Erythroblast (primary cell): ENCODE measurements at regions not wholly inside any gene's neighbourhood (a gene's known extent, or its start where the extent isn't known, plus 50 kb on each side); places are given as distances from the start of the nearest gene placed in this dataset.

Experiments used
- DNase-seq, 2 experiments: peaks; one replicate each; lab custom pipeline; 2025; lab: John Stamatoyannopoulos, UW
- GATA1 ChIP-seq: IDR thresholded peaks from 2 replicates; pipeline ENCODE4 v1.6.1; 2011; ENCODE audit warnings: low read depth, mild to moderate bottlenecking, control low read depth, low read length, moderate library complexity
- POLR2A ChIP-seq: IDR thresholded peaks from 2 replicates; pipeline ENCODE4 v1.6.1; 2011; ENCODE audit warnings: mild to moderate bottlenecking, low read length

DNA sequence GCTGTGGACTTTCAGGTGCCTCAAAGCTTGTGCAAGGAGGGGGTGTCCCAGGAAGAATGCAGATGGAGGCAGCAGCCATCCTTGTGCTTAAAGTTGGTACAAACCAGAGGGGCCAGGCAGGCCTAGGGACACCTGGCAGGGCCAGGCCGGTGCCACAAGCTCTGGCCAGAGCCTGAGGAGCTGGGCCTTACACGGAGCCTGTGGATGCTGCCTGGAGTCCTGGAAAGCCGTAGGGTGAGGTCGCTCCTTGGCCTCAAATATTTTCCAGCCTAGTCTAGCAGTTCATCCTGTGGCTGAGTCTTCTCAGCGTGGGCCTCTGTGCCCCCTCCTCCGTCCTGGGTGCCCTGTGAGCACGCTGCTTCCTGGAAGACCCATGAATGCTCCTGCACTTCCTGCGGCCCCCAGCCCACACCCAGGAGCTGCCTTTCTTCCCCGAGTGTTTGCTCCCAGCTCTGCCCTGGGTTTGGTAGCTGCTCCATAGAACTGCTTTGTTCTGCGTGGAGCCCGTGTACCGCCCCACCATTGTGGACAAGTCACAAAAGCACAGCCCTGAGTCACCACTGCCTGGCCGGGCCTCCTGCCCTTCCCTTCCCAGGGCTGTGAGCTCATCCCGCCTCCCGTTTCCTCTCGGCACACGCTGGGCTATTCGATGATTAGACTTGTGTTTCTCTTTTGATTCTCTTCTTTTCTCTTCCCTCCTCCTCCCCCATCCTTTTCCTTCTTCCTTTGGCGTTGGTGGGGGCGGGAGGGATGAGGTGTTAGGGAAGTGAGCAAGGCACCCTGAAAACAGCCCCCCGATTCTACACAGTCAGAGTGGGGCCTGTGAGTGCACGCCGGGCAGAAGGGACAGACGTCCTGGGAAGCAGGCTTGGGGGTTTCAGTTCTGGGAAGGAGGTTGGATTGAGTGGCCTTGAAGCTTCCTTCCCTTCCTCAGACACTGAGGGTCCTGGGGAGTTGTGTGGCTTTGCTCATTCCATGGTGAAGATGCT is 73.2 kb upstream of the SHH start:
- no peak for DNase-seq
- TF ChIP-seq POLR2A = no peak
- no peak for TF ChIP-seq GATA1

- TF ChIP-seq POLR2A = no peak
- no peak for TF ChIP-seq GATA1
- no peak for DNase-seq
Measured at GRCh38 chr7:155884225-155885166, 72.2 kb upstream of the SHH start.

DNA sequence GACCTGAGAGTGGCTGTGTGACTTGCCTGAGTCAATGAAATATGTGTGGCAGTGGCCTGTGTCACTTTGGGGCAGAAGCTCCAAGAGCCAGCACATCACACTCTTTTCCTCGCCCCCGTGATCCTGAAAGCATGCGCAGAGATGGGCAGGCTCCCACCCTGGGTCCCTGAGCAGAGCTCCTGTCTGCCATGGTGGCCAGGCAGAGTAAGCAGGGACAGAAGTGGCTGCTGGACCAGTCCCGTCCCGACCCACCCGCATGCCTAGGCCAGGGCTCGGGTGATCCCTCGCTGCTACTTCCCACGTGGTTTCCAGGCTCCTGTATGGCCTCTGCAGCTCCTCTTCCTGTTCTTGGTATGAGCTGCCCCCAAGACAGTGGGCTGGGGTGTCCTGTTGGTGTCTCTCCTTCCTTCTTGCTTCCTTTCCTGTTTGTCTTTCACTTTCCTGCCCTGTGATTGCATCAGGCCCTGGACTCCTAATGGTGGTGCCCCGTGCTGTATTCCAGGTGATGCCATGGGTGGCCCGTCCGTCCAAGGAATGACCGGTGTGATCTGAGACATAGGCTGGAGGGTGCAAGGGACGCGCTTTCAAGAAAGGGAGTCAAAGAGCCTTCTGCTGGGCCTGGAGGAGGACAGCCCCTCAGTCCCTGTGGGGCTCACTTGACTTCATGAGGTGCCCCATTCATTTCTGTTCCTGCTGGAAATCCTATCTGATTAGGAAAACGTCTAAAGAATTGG is 71.4 kb upstream of the SHH start:
- no peak for DNase-seq
- TF ChIP-seq GATA1 (no peak), POLR2A (no peak)

- DNase-seq = no peak
- no peak for TF ChIP-seq GATA1
- no peak for TF ChIP-seq POLR2A
Measured at GRCh38 chr7:155882596-155882995, 70.3 kb upstream of the SHH start.

DNA sequence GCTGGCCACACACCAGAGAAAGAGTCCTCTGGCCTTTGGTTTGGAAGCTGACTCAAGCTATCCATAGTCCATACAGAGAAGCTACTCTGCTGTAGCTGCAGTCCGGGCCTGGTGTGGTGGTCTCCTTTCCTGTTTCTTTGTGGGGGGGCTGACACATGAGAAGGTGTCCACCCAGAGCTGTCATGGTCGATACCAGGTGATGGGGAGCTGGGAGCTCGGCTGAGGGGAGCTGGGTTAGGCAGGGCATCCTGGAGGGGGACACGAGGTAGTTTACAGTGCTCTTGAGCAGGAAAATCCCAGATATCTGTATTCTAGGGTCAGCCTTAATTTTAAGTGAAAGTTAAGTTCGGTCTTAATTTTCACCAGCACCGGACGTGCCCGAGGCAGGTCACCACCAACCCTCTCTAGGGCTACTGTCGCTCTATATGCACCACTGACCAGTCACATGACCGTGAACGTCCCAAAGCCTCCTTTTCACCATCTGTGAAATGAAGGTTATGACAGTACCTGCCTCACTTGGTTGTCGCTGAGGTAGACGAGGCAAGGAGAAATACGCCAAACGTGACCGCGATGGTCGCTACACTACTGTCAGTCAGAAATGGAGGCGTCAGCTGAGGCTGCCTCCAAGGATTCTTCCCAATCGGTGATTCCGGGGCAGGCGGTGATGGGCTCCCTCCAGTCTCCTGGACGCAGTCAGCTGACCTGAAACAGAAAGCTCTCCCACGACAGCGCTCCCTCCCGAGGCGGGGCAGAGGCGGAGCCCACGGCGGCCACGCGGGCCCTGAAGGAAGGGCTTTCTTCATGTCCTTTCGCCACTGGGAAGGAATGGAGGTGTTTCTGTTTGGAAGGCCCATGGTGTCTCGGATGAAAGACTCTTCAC is 69.4 kb upstream of the SHH start:
- no peak for DNase-seq
- TF ChIP-seq GATA1 = no peak
- TF ChIP-seq POLR2A = no peak

GRCh38 chr7:155880721-155881120 is 68.5 kb upstream of the SHH start:
- DNase-seq = no peak
- TF ChIP-seq GATA1 (no peak), POLR2A (no peak)

GRCh38 chr7:155879592-155879991 is 67.3 kb upstream of the SHH start:
- TF ChIP-seq POLR2A = no peak
- TF ChIP-seq GATA1 = no peak
- DNase-seq = no peak

GRCh38 chr7:155878674-155879073 is 66.4 kb upstream of the SHH start:
- DNase-seq = no peak
- no peak for TF ChIP-seq GATA1
- no peak for TF ChIP-seq POLR2A

DNA sequence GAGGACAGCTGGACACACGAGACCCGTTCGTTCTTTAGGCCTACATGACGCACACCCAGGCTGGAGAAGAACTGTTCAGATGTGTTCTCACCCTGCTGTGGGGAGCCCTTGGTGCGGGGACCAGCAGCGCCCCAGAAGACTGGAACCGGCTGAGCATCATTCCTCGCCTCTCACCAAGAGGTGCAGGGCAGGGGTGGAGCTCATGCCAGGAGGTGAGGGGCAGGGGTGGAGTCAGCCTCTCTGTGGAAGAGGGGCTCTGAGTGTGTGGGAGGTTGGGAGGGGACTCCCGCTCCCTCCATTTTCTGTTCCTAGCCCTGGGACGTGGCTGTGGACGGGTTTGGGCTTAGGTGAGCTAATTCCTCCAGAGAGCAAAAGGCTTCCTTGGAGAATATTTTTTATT is 66.0 kb upstream of the SHH start:
- no peak for TF ChIP-seq GATA1
- no peak for TF ChIP-seq POLR2A
- no peak for DNase-seq

DNA sequence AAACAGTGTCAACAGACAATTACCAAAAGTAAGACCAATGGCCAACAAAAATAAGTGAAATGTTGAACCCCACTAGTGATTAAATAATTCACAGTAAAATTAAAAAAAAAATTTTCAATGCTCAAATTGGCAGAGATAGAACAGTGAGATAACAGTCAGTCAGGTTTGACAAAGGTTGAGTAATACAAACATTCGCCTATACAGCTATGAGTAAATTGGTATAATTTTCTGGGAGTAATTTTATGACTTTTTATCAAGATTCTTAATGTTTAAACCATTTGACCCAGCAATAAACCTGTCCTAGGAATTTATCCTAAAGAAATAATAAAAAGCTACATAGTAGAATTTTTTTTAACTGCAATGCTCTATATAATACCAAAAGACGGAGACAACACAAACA is 64.9 kb upstream of the SHH start:
- TF ChIP-seq GATA1 (no peak), POLR2A (no peak)
- no peak for DNase-seq

GRCh38 chr7:155874411-155874810 is 62.1 kb upstream of the SHH start:
- no peak for TF ChIP-seq GATA1
- no peak for TF ChIP-seq POLR2A
- DNase-seq = no peak

- TF ChIP-seq POLR2A (no peak), GATA1 (no peak)
- DNase-seq = no peak
Measured at GRCh38 chr7:155874010-155874409, 61.7 kb upstream of the SHH start.
